Endothelial cell of umbilical vein (primary cell): ENCODE measurements at regions not wholly inside any gene's neighbourhood (a gene's known extent, or its start where the extent isn't known, plus 50 kb on each side); places are given as distances from the start of the nearest gene placed in this dataset.

Experiments
- BruUV-seq: library from RNA; stranded (reverse); fragments of 400-500 nt; replicated peaks from 2 replicates; lab custom pipeline; 2021; lab: Mats Ljungman, UMichigan
- CTCF ChIA-PET: fragments of 300-600, 350-600 bp; sonication (Branson Sonifier 250); formaldehyde crosslinking; loops from one replicate; lab custom pipeline; 2021; ENCODE audit warnings: antibody characterized with exemption, inconsistent platforms; lab: Charles Lee
- POLR2A ChIA-PET: fragments of 300-600, 350-600 bp; sonication (Branson Sonifier 250); formaldehyde crosslinking; loops from one replicate; lab custom pipeline; 2021; ENCODE audit warnings: antibody characterized with exemption, inconsistent platforms; lab: Charles Lee
- DNase-seq: peaks from one replicate; pipeline ENCODE4 v3.0.0-alpha.2; 2011; ENCODE audit warnings: low read depth, low spot score
- FAIRE-seq: peaks from 2 replicates; lab custom pipeline; 2011; peaks lifted over from hg19 to GRCh38; lab: Jason Lieb, UNC
- H2AFZ ChIP-seq: 2 replicates; pipeline ENCODE4 v1.6.0; 2012; ENCODE audit warnings: low read depth, low read length, control low read depth, inconsistent platforms
- H3K27ac ChIP-seq: 2 replicates; pipeline ENCODE4 v1.5.1; 2011; ENCODE audit warnings: low read depth, mild to moderate bottlenecking, control low read depth, low read length, moderate library complexity; ENCODE audit not compliant: insufficient read depth
- H3K27me3 ChIP-seq, 2 experiments: 2 replicates each; pipeline versions ENCODE4 v1.6.0 to v1.6.1; 2011; ENCODE audit warnings: low read length in 2 of 2, mixed read lengths in 1 of 2; ENCODE audit not compliant: control insufficient read depth in 2 of 2, insufficient read depth in 2 of 2
- H3K36me3 ChIP-seq, 2 experiments: 2 replicates in 1 of 2; 3 replicates in 1 of 2; pipeline ENCODE4 v1.5.1; 2011; ENCODE audit warnings: low read length in 2 of 2, mild to moderate bottlenecking in 1 of 2, moderate library complexity in 1 of 2; ENCODE audit not compliant: control insufficient read depth in 2 of 2, insufficient read depth in 2 of 2; ENCODE audit errors: extremely low read depth in 1 of 2
- H3K4me1 ChIP-seq: 3 replicates; pipeline ENCODE4 v1.5.1; 2011; ENCODE audit warnings: mild to moderate bottlenecking, low read length; ENCODE audit not compliant: control insufficient read depth, insufficient read depth; ENCODE audit errors: extremely low read depth
- H3K4me2 ChIP-seq: 2 replicates; pipeline ENCODE4 v1.6.1; 2011; ENCODE audit warnings: low read length, control low read depth, mixed read lengths; ENCODE audit not compliant: insufficient read depth
- H3K4me3 ChIP-seq, 3 experiments: fragments of 200-600 bp in 1 of 3; sonication (generic), shearing (Covaris generic) in 1 of 3; replicated peaks in 1 of 3; 2 replicates each; pipeline ENCODE4 v1.5.1; 2011 to 2016; ENCODE audit warnings: control low read depth in 3 of 3, low read length in 3 of 3, mild to moderate bottlenecking in 2 of 3, inconsistent platforms in 1 of 3, low read depth in 1 of 3, moderate library complexity in 1 of 3; ENCODE audit not compliant: insufficient read depth in 1 of 3
- H3K79me2 ChIP-seq: 2 replicates; pipeline ENCODE4 v1.6.0; 2012; ENCODE audit warnings: low read length, inconsistent platforms; ENCODE audit not compliant: control insufficient read depth, insufficient read depth
- H3K9ac ChIP-seq: replicated peaks from 2 replicates; pipeline ENCODE3; 2011; ENCODE audit warnings: low read length, control low read depth; ENCODE audit not compliant: insufficient read depth; ENCODE audit errors: extremely low read depth
- H3K9me1 ChIP-seq: replicated peaks from 3 replicates; pipeline ENCODE4 v1.6.0; 2011; ENCODE audit warnings: mild to moderate bottlenecking, low read length; ENCODE audit not compliant: control insufficient read depth, insufficient read depth; ENCODE audit errors: extremely low read depth
- H3K9me3 ChIP-seq: replicated peaks from 2 replicates; pipeline ENCODE4 v1.5.1; 2012; ENCODE audit warnings: low read length, inconsistent platforms; ENCODE audit not compliant: control insufficient read depth, insufficient read depth
- H4K20me1 ChIP-seq: replicated peaks from 2 replicates; pipeline ENCODE3; 2011; ENCODE audit warnings: mild to moderate bottlenecking, low read length; ENCODE audit not compliant: control insufficient read depth, insufficient read depth; ENCODE audit errors: extremely low read depth
- EZH2 ChIP-seq: IDR thresholded peaks from 2 replicates; pipeline ENCODE4 v1.6.1; 2012; ENCODE audit warnings: borderline replicate concordance, low read depth, mild to moderate bottlenecking, moderate library complexity, low read length, inconsistent platforms; ENCODE audit not compliant: severe bottlenecking
- FOS ChIP-seq: IDR thresholded peaks from 2 replicates; pipeline ENCODE4 v1.6.1; 2011; ENCODE audit warnings: mild to moderate bottlenecking, low read length, moderate library complexity, borderline replicate concordance; ENCODE audit not compliant: insufficient read depth
- GATA2 ChIP-seq: IDR thresholded peaks from 2 replicates; pipeline ENCODE4 v1.7.0; 2011; ENCODE audit warnings: low read depth, mild to moderate bottlenecking, moderate library complexity, mixed read lengths, low read length; ENCODE audit not compliant: insufficient read length, insufficient read depth
- JUN ChIP-seq: IDR thresholded peaks from 2 replicates; pipeline ENCODE4 v1.6.1; 2011; ENCODE audit warnings: borderline replicate concordance, low read depth; ENCODE audit not compliant: insufficient read length, insufficient read depth
- MYC ChIP-seq: IDR thresholded peaks from one replicate; pipeline ENCODE4 v1.6.1; 2011; ENCODE audit warnings: mild to moderate bottlenecking, low read depth, low read length
- POLR2A ChIP-seq: IDR thresholded peaks from 2 replicates; pipeline ENCODE4 v1.6.1; 2012; ENCODE audit warnings: low read depth, mild to moderate bottlenecking, control low read depth, low read length
- POLR2AphosphoS5 ChIP-seq: IDR thresholded peaks from 2 replicates; pipeline ENCODE4 v1.6.1; 2012; ENCODE audit warnings: low read depth, mild to moderate bottlenecking, control low read depth, low read length, moderate library complexity; ENCODE audit not compliant: insufficient read depth
- dilution Hi-C: fragments of 300-500 bp; cut with MboI; formaldehyde crosslinking; loops from one replicate; pipeline ENCODE4 v1.15.0; 2019; ENCODE audit warnings: low sequenced_read_pairs; ENCODE audit not compliant: extremely low pct_ligation_motif_present
- intact Hi-C: fragments of 100-400 bp; cut with micrococcal nuclease; formaldehyde crosslinking; loops from one replicate; pipeline ENCODE4 v1.10.0; 2022
- TF ChIP-seq, protein P1 (sequence below), 2 donors: IDR thresholded peaks; 1 replicate in 1 of 2; 2 replicates in 1 of 2; pipeline ENCODE4 v1.5.1; 2011; ENCODE audit warnings: low read length in 2 of 2, mild to moderate bottlenecking in 2 of 2, moderate library complexity in 2 of 2, control low read depth in 1 of 2, inconsistent platforms in 1 of 2, low read depth in 1 of 2; ENCODE audit not compliant: insufficient read depth in 1 of 2; ENCODE audit errors: extremely low read depth in 1 of 2
- TF ChIP-seq, protein P2 (sequence below): IDR thresholded peaks from 2 replicates; pipeline ENCODE4 v1.6.1; 2011; ENCODE audit not compliant: insufficient read depth, insufficient read length

DNA sequence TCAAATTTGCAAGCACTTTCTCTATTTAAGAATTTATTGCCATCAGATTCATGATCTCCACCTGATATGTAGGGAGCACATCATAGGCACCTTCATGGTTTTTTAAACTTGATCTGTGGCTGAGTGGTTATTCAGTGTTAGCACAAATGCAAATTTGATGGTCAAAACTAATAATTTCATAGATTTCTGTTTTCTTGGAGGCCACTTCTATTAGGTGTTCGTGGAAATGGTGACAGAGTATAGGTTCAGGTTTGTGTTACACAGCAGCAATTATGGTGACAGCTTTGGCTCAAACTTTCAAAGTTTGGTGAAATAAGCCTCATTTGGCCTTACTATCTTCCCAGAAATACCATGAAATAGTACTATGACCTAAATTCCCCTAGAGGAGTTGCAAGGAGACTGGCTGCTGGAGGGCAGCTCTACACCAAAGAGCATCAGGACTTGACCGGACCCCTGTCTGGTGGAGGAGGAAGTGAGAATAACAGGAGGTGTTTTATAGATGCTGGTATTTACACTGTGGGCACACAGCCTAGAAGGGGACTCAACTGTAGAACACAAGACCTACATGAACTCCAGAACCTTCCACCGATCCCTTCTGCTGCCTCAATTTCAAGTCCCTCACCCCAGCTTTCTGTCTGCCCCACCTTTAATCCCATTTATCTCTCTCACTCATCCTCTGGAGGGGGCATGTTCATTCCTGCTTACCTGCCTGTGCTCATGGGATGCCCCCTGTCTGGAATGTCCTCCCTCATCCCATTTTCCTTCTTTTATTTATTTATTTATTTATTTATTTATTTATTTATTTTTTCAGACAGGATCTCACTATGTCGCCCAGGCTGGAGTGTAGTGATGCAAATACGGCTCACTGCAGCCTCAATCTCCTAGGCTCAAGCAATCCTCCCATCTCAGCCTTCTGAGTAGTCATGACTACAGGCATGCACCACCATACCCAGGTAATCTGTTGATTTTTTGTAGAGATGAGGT lies 132.9 kb upstream of the SIX2 start:
- no peak overlapping the region for H2AFZ ChIP-seq
- H3K9me1 ChIP-seq: no peaks in the 10 kb centered on the region
- intact Hi-C loops (no loop called here), dilution Hi-C loops (no loop called here)
- no peak overlapping the region for H3K4me3 ChIP-seq
- H3K4me1 ChIP-seq: no peaks in the 10 kb centered on the region
- H3K27me3 ChIP-seq: peaks cover 11 to 22% of the 10 kb centered on the region in 2 experiments
- TF ChIP-seq, protein P1, sequence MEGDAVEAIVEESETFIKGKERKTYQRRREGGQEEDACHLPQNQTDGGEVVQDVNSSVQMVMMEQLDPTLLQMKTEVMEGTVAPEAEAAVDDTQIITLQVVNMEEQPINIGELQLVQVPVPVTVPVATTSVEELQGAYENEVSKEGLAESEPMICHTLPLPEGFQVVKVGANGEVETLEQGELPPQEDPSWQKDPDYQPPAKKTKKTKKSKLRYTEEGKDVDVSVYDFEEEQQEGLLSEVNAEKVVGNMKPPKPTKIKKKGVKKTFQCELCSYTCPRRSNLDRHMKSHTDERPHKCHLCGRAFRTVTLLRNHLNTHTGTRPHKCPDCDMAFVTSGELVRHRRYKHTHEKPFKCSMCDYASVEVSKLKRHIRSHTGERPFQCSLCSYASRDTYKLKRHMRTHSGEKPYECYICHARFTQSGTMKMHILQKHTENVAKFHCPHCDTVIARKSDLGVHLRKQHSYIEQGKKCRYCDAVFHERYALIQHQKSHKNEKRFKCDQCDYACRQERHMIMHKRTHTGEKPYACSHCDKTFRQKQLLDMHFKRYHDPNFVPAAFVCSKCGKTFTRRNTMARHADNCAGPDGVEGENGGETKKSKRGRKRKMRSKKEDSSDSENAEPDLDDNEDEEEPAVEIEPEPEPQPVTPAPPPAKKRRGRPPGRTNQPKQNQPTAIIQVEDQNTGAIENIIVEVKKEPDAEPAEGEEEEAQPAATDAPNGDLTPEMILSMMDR (IDR thresholded peaks at IDR 0.05; ENCODE audit: extremely low read depth in 1 of 2, insufficient read depth in 1 of 2, low read depth in 1 of 2, low read length in 2 of 2): no peak
- no peak for TF ChIP-seq POLR2AphosphoS5
- no peak for TF ChIP-seq JUN
- TF ChIP-seq, protein P2, sequence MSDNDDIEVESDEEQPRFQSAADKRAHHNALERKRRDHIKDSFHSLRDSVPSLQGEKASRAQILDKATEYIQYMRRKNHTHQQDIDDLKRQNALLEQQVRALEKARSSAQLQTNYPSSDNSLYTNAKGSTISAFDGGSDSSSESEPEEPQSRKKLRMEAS: no peak
- no peak for TF ChIP-seq MYC
- TF ChIP-seq FOS: no peak
- no peak for TF ChIP-seq POLR2A
- TF ChIP-seq EZH2: no peak
- no peak for TF ChIP-seq GATA2
- BruUV-seq: no TSS peak
- FAIRE-seq (no peak), DNase-seq (no peak)
- no peaks in the 10 kb centered on the region for H3K79me2 ChIP-seq
- H3K27ac ChIP-seq: no peak overlapping the region
- no peak overlapping the region for H3K9ac ChIP-seq
- H3K9me3 ChIP-seq: no peaks in the 10 kb centered on the region
- H3K4me2 ChIP-seq: no peak overlapping the region
- H3K36me3 ChIP-seq: no peaks in the 10 kb centered on the region
- no peaks in the 10 kb centered on the region for H4K20me1 ChIP-seq
- POLR2A ChIA-PET: no interaction called here
- CTCF ChIA-PET: interaction anchor here (0.5 kb wide), 1 partner anchor 303 kb away, joined by 4 read pairs; no protein-coding TSS in a partner anchor
